ENCODE measurements at regions not wholly inside any gene's neighbourhood (a gene's known extent, or its start where the extent isn't known, plus 50 kb on each side); places are given as distances from the start of the nearest gene placed in this dataset.

- peaks cover 6 to 13% of the 10 kb centered on the region in 2 donors for H3K4me1 ChIP-seq (ENCODE audit: control insufficient read depth in 1 of 2, insufficient read depth in 2 of 2, low read length in 2 of 2)
- no peak overlapping the region for H3K9ac ChIP-seq (ENCODE audit: low read depth in 1 of 2, low read length in 2 of 2)
- no peaks in the 10 kb centered on the region for H3K9me3 ChIP-seq (ENCODE audit: control insufficient read depth in 1 of 2, low read length in 2 of 2)
- H3K27me3 ChIP-seq (ENCODE audit: control insufficient read depth in 1 of 2, insufficient read depth in 2 of 2, low read length in 2 of 2): no peaks in the 10 kb centered on the region
- H3K4me3 ChIP-seq (ENCODE audit: low read depth in 1 of 2, low read length in 2 of 2): no peak overlapping the region
- peaks cover 0 to 2% of the 10 kb centered on the region in 2 donors for H3K36me3 ChIP-seq (ENCODE audit: control insufficient read depth in 1 of 2, insufficient read depth in 2 of 2, low read length in 2 of 2)
- no peak overlapping the region for H3K27ac ChIP-seq (ENCODE audit: low read depth, low read length)
These were observed 192.8 kb downstream of the TM9SF2 start for GRCh38 chr13:99693852-99694611.

GRCh38 chr13:99693351-99693750 is 192.1 kb downstream of the TM9SF2 start:
- H3K27me3 ChIP-seq (ENCODE audit: control insufficient read depth in 1 of 2, insufficient read depth in 2 of 2, low read length in 2 of 2): no peaks in the 10 kb centered on the region

GRCh38 chr13:99692854-99693253 is 191.6 kb downstream of the TM9SF2 start:
- Histone ChIP-seq H3K9ac (ENCODE audit: low read depth in 1 of 2, low read length in 2 of 2) (no peak overlapping the region), H3K36me3 (ENCODE audit: control insufficient read depth in 1 of 2, insufficient read depth in 2 of 2, low read length in 2 of 2) (peaks cover 0 to 5% of the 10 kb centered on the region in 2 donors)

More at GRCh38 chr13:99693351-99693750, 192.1 kb downstream of the TM9SF2 start:
- Histone ChIP-seq H3K27ac (ENCODE audit: low read depth, low read length) (no peak overlapping the region), H3K9me3 (ENCODE audit: control insufficient read depth in 1 of 2, low read length in 2 of 2) (no peaks in the 10 kb centered on the region), H3K4me1 (ENCODE audit: control insufficient read depth in 1 of 2, insufficient read depth in 2 of 2, low read length in 2 of 2) (peaks cover 7 to 13% of the 10 kb centered on the region in 2 donors), H3K36me3 (ENCODE audit: control insufficient read depth in 1 of 2, insufficient read depth in 2 of 2, low read length in 2 of 2) (peaks cover 0 to 5% of the 10 kb centered on the region in 2 donors), H3K4me3 (ENCODE audit: low read depth in 1 of 2, low read length in 2 of 2) (no peak overlapping the region), H3K9ac (ENCODE audit: low read depth in 1 of 2, low read length in 2 of 2) (no peak overlapping the region)

GRCh38 chr13:99691552-99691951 is 190.3 kb downstream of the TM9SF2 start:
- Histone ChIP-seq H3K27me3 (ENCODE audit: control insufficient read depth in 1 of 2, insufficient read depth in 2 of 2, low read length in 2 of 2) (no peaks in the 10 kb centered on the region), H3K9me3 (ENCODE audit: control insufficient read depth in 1 of 2, low read length in 2 of 2) (no peaks in the 10 kb centered on the region), H3K9ac (ENCODE audit: low read depth in 1 of 2, low read length in 2 of 2) (no peak overlapping the region), H3K36me3 (ENCODE audit: control insufficient read depth in 1 of 2, insufficient read depth in 2 of 2, low read length in 2 of 2) (peaks cover 0 to 5% of the 10 kb centered on the region in 2 donors), H3K27ac (ENCODE audit: low read depth, low read length) (no peak overlapping the region), H3K4me3 (ENCODE audit: low read depth in 1 of 2, low read length in 2 of 2) (no peak overlapping the region), H3K4me1 (ENCODE audit: control insufficient read depth in 1 of 2, insufficient read depth in 2 of 2, low read length in 2 of 2) (peaks cover 5 to 8% of the 10 kb centered on the region in 2 donors)

More at GRCh38 chr13:99692854-99693253, 191.6 kb downstream of the TM9SF2 start:
- Histone ChIP-seq H3K4me1 (ENCODE audit: control insufficient read depth in 1 of 2, insufficient read depth in 2 of 2, low read length in 2 of 2) (peaks cover 5 to 8% of the 10 kb centered on the region in 2 donors), H3K4me3 (ENCODE audit: low read depth in 1 of 2, low read length in 2 of 2) (no peak overlapping the region), H3K27ac (ENCODE audit: low read depth, low read length) (no peak overlapping the region), H3K9me3 (ENCODE audit: control insufficient read depth in 1 of 2, low read length in 2 of 2) (no peaks in the 10 kb centered on the region), H3K27me3 (ENCODE audit: control insufficient read depth in 1 of 2, insufficient read depth in 2 of 2, low read length in 2 of 2) (no peaks in the 10 kb centered on the region)

GRCh38 chr13:99690426-99691174 is 189.3 kb downstream of the TM9SF2 start:
- H3K4me3 ChIP-seq (ENCODE audit: low read depth in 1 of 2, low read length in 2 of 2): no peak overlapping the region
- H3K9ac ChIP-seq (ENCODE audit: low read depth in 1 of 2, low read length in 2 of 2): no peak overlapping the region
- no peaks in the 10 kb centered on the region for H3K9me3 ChIP-seq (ENCODE audit: control insufficient read depth in 1 of 2, low read length in 2 of 2)
- H3K27ac ChIP-seq (ENCODE audit: low read depth, low read length): no peak overlapping the region
- H3K27me3 ChIP-seq (ENCODE audit: control insufficient read depth in 1 of 2, insufficient read depth in 2 of 2, low read length in 2 of 2): no peaks in the 10 kb centered on the region
- peaks cover 13 to 15% of the 10 kb centered on the region in 2 donors for H3K4me1 ChIP-seq (ENCODE audit: control insufficient read depth in 1 of 2, insufficient read depth in 2 of 2, low read length in 2 of 2)
- H3K36me3 ChIP-seq (ENCODE audit: control insufficient read depth in 1 of 2, insufficient read depth in 2 of 2, low read length in 2 of 2): peaks cover 0 to 5% of the 10 kb centered on the region in 2 donors

- no peak overlapping the region for H3K9ac ChIP-seq (ENCODE audit: low read depth in 1 of 2, low read length in 2 of 2)
- H3K9me3 ChIP-seq (ENCODE audit: control insufficient read depth in 1 of 2, low read length in 2 of 2): no peaks in the 10 kb centered on the region
- no peak overlapping the region for H3K4me3 ChIP-seq (ENCODE audit: low read depth in 1 of 2, low read length in 2 of 2)
- H3K4me1 ChIP-seq (ENCODE audit: control insufficient read depth in 1 of 2, insufficient read depth in 2 of 2, low read length in 2 of 2): peaks cover 13 to 18% of the 10 kb centered on the region in 2 donors
- peaks cover 0 to 5% of the 10 kb centered on the region in 2 donors for H3K36me3 ChIP-seq (ENCODE audit: control insufficient read depth in 1 of 2, insufficient read depth in 2 of 2, low read length in 2 of 2)
- no peak overlapping the region for H3K27ac ChIP-seq (ENCODE audit: low read depth, low read length)
- no peaks in the 10 kb centered on the region for H3K27me3 ChIP-seq (ENCODE audit: control insufficient read depth in 1 of 2, insufficient read depth in 2 of 2, low read length in 2 of 2)
These were observed 188.7 kb downstream of the TM9SF2 start for GRCh38 chr13:99689955-99690354.

- Histone ChIP-seq H3K9ac (ENCODE audit: low read depth in 1 of 2, low read length in 2 of 2) (peak overlapping the region in 1 of 2 donors; percentile 33), H3K4me1 (ENCODE audit: control insufficient read depth in 1 of 2, insufficient read depth in 2 of 2, low read length in 2 of 2) (peaks cover 13 to 18% of the 10 kb centered on the region in 2 donors), H3K27me3 (ENCODE audit: control insufficient read depth in 1 of 2, insufficient read depth in 2 of 2, low read length in 2 of 2) (no peaks in the 10 kb centered on the region), H3K27ac (ENCODE audit: low read depth, low read length) (no peak overlapping the region), H3K4me3 (ENCODE audit: low read depth in 1 of 2, low read length in 2 of 2) (peak overlapping the region; percentile 60 to 62), H3K36me3 (ENCODE audit: control insufficient read depth in 1 of 2, insufficient read depth in 2 of 2, low read length in 2 of 2) (peaks cover 0 to 5% of the 10 kb centered on the region in 2 donors), H3K9me3 (ENCODE audit: control insufficient read depth in 1 of 2, low read length in 2 of 2) (no peaks in the 10 kb centered on the region)
These were observed 187.5 kb downstream of the TM9SF2 start for GRCh38 chr13:99688776-99689175.

GRCh38 chr13:99687723-99688397 is 186.6 kb downstream of the TM9SF2 start:
- peaks cover 13 to 18% of the 10 kb centered on the region in 2 donors for H3K4me1 ChIP-seq (ENCODE audit: control insufficient read depth in 1 of 2, insufficient read depth in 2 of 2, low read length in 2 of 2)
- H3K27me3 ChIP-seq (ENCODE audit: control insufficient read depth in 1 of 2, insufficient read depth in 2 of 2, low read length in 2 of 2): no peaks in the 10 kb centered on the region
- peaks cover 0 to 5% of the 10 kb centered on the region in 2 donors for H3K36me3 ChIP-seq (ENCODE audit: control insufficient read depth in 1 of 2, insufficient read depth in 2 of 2, low read length in 2 of 2)
- H3K9ac ChIP-seq (ENCODE audit: low read depth in 1 of 2, low read length in 2 of 2): peak overlapping the region; percentile 24 to 45
- no peak overlapping the region for H3K27ac ChIP-seq (ENCODE audit: low read depth, low read length)
- H3K9me3 ChIP-seq (ENCODE audit: control insufficient read depth in 1 of 2, low read length in 2 of 2): no peaks in the 10 kb centered on the region
- H3K4me3 ChIP-seq (ENCODE audit: low read depth in 1 of 2, low read length in 2 of 2): peak overlapping the region; percentile 62 to 63

- H3K27me3 ChIP-seq (ENCODE audit: control insufficient read depth in 1 of 2, insufficient read depth in 2 of 2, low read length in 2 of 2): no peaks in the 10 kb centered on the region
- H3K9ac ChIP-seq (ENCODE audit: low read depth in 1 of 2, low read length in 2 of 2): peak overlapping the region; percentile 24 to 45
- no peaks in the 10 kb centered on the region for H3K9me3 ChIP-seq (ENCODE audit: control insufficient read depth in 1 of 2, low read length in 2 of 2)
- H3K4me1 ChIP-seq (ENCODE audit: control insufficient read depth in 1 of 2, insufficient read depth in 2 of 2, low read length in 2 of 2): peaks cover 13 to 18% of the 10 kb centered on the region in 2 donors
- no peak overlapping the region for H3K27ac ChIP-seq (ENCODE audit: low read depth, low read length)
- H3K4me3 ChIP-seq (ENCODE audit: low read depth in 1 of 2, low read length in 2 of 2): peak overlapping the region; percentile 62 to 63
- H3K36me3 ChIP-seq (ENCODE audit: control insufficient read depth in 1 of 2, insufficient read depth in 2 of 2, low read length in 2 of 2): peaks cover 0 to 5% of the 10 kb centered on the region in 2 donors
These were observed 185.7 kb downstream of the TM9SF2 start for GRCh38 chr13:99686944-99687411.
